ENCODE measurements at regions not wholly inside any gene's neighbourhood (a gene's known extent, or its start where the extent isn't known, plus 50 kb on each side); places are given as distances from the start of the nearest gene placed in this dataset.

DNA sequence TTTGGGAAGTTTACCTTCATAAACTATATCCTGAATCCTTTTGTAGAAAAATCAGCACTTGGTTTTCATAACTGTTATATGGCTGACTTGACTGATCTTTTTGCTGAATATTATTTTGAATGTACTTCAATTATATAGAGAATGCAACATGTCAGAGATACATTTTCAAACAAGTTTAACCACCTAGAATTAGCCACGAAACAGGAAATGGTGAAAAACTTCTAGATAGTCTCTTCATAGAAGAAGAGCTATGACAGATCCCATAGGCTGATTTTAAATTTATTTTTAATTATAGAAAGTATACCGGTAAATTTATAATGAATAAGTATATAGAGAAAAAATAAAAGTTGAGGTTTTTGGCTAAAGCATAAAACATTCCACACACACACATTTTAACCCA is 436.8 kb upstream of the DPPA4 start:
- ATAC-seq (no peak), DNase-seq (no peak)
- no peaks in the 10 kb centered on the region for H3K27me3 ChIP-seq (ENCODE audit: low read length)
- H2AFZ ChIP-seq (ENCODE audit: low read length) = no peak overlapping the region
- ChIA-PET CTCF (no interaction called here), POLR2A (ENCODE audit: unreplicated experiment) (no interaction called here)
- no peaks in the 10 kb centered on the region for H3K4me1 ChIP-seq (ENCODE audit: insufficient read depth, low read length)
- H3K9me2 ChIP-seq (replicated peaks; ENCODE audit: low read length) = no peaks in the 10 kb centered on the region
- no peak overlapping the region for H3K4me2 ChIP-seq (ENCODE audit: low read length)
- no peaks in the 10 kb centered on the region for H3F3A ChIP-seq (ENCODE audit: low read length, unreplicated experiment)
- TF ChIP-seq EZH2 (IDR thresholded peaks at IDR 0.05; ENCODE audit: low read length, unreplicated experiment) (no peak), EZH2phosphoT487 (IDR thresholded peaks at IDR 0.05; ENCODE audit: borderline replicate concordance, low read length) (no peak)
- TF ChIP-seq, protein P1, sequence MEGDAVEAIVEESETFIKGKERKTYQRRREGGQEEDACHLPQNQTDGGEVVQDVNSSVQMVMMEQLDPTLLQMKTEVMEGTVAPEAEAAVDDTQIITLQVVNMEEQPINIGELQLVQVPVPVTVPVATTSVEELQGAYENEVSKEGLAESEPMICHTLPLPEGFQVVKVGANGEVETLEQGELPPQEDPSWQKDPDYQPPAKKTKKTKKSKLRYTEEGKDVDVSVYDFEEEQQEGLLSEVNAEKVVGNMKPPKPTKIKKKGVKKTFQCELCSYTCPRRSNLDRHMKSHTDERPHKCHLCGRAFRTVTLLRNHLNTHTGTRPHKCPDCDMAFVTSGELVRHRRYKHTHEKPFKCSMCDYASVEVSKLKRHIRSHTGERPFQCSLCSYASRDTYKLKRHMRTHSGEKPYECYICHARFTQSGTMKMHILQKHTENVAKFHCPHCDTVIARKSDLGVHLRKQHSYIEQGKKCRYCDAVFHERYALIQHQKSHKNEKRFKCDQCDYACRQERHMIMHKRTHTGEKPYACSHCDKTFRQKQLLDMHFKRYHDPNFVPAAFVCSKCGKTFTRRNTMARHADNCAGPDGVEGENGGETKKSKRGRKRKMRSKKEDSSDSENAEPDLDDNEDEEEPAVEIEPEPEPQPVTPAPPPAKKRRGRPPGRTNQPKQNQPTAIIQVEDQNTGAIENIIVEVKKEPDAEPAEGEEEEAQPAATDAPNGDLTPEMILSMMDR (conservative IDR thresholded peaks at IDR 0.05; ENCODE audit: low read depth, low read length) = no peak
- no peaks in the 10 kb centered on the region for H3K79me2 ChIP-seq (ENCODE audit: low read length)
- H3K9ac ChIP-seq (ENCODE audit: low read length) = no peak overlapping the region
- intact Hi-C loops (cut with micrococcal nuclease) = no loop called here
- no peaks in the 10 kb centered on the region for H4K20me1 ChIP-seq (ENCODE audit: low read length)
- H3K4me3 ChIP-seq (ENCODE audit: low read length) = no peak overlapping the region
- H3K9me3 ChIP-seq (ENCODE audit: low read length) = 0 out of 2 replicates have a peak, but pooled peaks cover 4% of the 10 kb centered on the region
- no TSS peak for BruUV-seq (replicated peaks)
- H3K36me3 ChIP-seq (ENCODE audit: low read depth, low read length) = no peaks in the 10 kb centered on the region
- no peak overlapping the region for H3K27ac ChIP-seq (ENCODE audit: low read length)

DNA sequence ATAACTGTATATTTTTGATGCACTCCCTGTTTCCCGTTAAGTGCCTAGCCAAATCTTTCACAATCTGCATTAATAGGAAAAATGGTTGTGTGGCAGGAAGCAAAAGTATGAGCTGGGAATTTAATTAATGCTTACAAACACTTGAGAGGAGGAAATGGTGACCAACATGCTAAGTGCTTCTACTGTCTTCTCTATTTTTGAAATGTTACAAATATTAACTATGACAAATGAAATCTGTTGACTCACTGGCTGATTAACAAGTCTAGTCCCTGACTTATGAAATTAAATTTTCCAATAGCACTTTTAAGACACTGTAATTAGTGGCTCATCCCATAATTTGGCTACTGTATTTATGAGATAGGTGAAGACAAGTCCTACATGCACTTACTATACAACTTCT is 446.9 kb upstream of the DPPA4 start:
- H3K27ac ChIP-seq (ENCODE audit: low read length) = no peak overlapping the region
- H2AFZ ChIP-seq (ENCODE audit: low read length) = no peak overlapping the region
- H3K9me2 ChIP-seq (replicated peaks; ENCODE audit: low read length) = no peaks in the 10 kb centered on the region
- no peak overlapping the region for H3K4me2 ChIP-seq (ENCODE audit: low read length)
- no peak overlapping the region for H3K9ac ChIP-seq (ENCODE audit: low read length)
- BruUV-seq (replicated peaks) = no TSS peak
- H3K4me1 ChIP-seq (ENCODE audit: insufficient read depth, low read length) = no peaks in the 10 kb centered on the region
- TF ChIP-seq, protein P1 (conservative IDR thresholded peaks at IDR 0.05; ENCODE audit: low read depth, low read length) = no peak
- DNase-seq = no peak
- no peaks in the 10 kb centered on the region for H3F3A ChIP-seq (ENCODE audit: low read length, unreplicated experiment)
- no peak overlapping the region for H3K4me3 ChIP-seq (ENCODE audit: low read length)
- H4K20me1 ChIP-seq (ENCODE audit: low read length) = no peaks in the 10 kb centered on the region
- intact Hi-C loops (cut with micrococcal nuclease) = no loop called here
- CTCF ChIA-PET = no interaction called here
- H3K9me3 ChIP-seq (ENCODE audit: low read length) = no peaks in the 10 kb centered on the region
- ATAC-seq = no peak
- H3K27me3 ChIP-seq (ENCODE audit: low read length) = no peaks in the 10 kb centered on the region
- POLR2A ChIA-PET (ENCODE audit: unreplicated experiment) = no interaction called here
- no peaks in the 10 kb centered on the region for H3K36me3 ChIP-seq (ENCODE audit: low read depth, low read length)
- no peaks in the 10 kb centered on the region for H3K79me2 ChIP-seq (ENCODE audit: low read length)

DNA sequence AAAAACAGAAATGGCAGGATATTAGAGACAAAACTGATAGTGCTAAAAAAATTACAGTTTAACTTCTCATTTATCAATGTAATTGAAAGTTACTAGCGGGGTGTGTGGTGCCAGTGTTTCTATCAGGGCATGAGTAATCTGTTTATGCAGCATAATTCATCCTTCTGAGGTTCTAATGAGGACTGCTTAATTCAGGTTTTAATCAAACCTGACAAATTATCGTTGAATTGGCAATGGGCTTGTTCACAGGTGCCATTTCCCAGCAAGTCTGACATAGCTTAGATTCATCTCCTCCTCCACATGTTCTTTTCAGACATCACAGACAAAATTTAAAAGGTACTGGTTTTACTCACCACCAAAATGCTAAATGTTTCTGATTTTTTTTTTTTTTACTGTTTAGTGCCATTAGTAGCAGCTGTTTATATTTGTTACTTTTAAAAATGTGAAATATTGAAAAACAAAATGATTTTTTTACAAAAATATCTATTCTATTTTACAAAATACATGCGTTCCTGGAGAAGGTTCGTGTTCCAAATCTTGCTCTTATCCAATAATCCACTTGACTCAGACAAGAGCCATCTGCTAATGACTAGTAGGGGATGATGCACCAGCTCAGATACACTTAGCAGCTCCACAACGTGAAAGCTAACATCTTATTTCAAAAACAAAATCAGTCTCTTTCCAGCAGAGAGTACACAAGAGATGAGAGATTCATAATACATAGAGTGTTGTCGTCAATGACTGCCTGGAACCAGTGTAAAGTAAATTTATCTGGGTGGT is 447.7 kb upstream of the DPPA4 start:
- Histone ChIP-seq H3K36me3 (ENCODE audit: low read depth, low read length) (no peaks in the 10 kb centered on the region), H3K27ac (ENCODE audit: low read length) (no peak overlapping the region), H3K27me3 (ENCODE audit: low read length) (no peaks in the 10 kb centered on the region), H3K9me2 (replicated peaks; ENCODE audit: low read length) (no peaks in the 10 kb centered on the region), H3K9ac (ENCODE audit: low read length) (no peak overlapping the region), H3K4me1 (ENCODE audit: insufficient read depth, low read length) (no peaks in the 10 kb centered on the region), H3K79me2 (ENCODE audit: low read length) (no peaks in the 10 kb centered on the region), H2AFZ (ENCODE audit: low read length) (no peak overlapping the region), H4K20me1 (ENCODE audit: low read length) (no peaks in the 10 kb centered on the region), H3K9me3 (ENCODE audit: low read length) (no peaks in the 10 kb centered on the region), H3K4me3 (ENCODE audit: low read length) (no peak overlapping the region), H3F3A (ENCODE audit: low read length, unreplicated experiment) (no peaks in the 10 kb centered on the region), H3K4me2 (ENCODE audit: low read length) (no peak overlapping the region)
- ATAC-seq (no peak), DNase-seq (no peak)
- intact Hi-C loops (cut with micrococcal nuclease) = no loop called here
- POLR2A ChIA-PET (ENCODE audit: unreplicated experiment) = no interaction called here
- TF ChIP-seq, protein P1 (conservative IDR thresholded peaks at IDR 0.05; ENCODE audit: low read depth, low read length) = no peak
- TF ChIP-seq EZH2 (IDR thresholded peaks at IDR 0.05; ENCODE audit: low read length, unreplicated experiment) (no peak), EZH2phosphoT487 (IDR thresholded peaks at IDR 0.05; ENCODE audit: borderline replicate concordance, low read length) (no peak)
- CTCF ChIA-PET = no interaction called here
- no TSS peak for BruUV-seq (replicated peaks)

Data from PC-3 (cell line).